SIG-M5 treated with dmso at 0.1 percent for 504 hours (cell line): ENCODE measurements at regions not wholly inside any gene's neighbourhood (a gene's known extent, or its start where the extent isn't known, plus 50 kb on each side); places are given as distances from the start of the nearest gene placed in this dataset.

Source experiments
- DNase-seq: peaks from one replicate; lab custom pipeline; 2025; ENCODE audit not compliant: unreplicated experiment; lab: John Stamatoyannopoulos, UW

DNA sequence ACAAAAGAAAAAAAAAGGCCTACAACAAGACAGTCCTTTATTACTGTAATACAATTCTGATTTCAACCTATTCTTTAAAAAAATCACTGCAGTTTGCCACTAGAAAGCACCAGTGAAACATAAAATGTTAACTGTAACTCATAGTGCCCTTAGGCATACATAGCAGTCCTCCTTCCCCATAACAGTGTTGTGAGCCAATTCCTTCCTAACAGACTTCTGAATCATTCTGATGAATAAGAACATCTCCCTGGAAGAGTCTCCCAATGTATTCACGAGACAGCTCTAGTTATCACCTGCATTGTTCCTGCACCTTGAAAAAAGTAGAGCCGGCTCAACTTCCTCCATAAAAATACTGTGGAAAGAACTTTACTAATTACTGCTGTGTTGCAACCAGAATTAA, 213.6 kb upstream of the FSCB start:
- no peak for DNase-seq

DNA sequence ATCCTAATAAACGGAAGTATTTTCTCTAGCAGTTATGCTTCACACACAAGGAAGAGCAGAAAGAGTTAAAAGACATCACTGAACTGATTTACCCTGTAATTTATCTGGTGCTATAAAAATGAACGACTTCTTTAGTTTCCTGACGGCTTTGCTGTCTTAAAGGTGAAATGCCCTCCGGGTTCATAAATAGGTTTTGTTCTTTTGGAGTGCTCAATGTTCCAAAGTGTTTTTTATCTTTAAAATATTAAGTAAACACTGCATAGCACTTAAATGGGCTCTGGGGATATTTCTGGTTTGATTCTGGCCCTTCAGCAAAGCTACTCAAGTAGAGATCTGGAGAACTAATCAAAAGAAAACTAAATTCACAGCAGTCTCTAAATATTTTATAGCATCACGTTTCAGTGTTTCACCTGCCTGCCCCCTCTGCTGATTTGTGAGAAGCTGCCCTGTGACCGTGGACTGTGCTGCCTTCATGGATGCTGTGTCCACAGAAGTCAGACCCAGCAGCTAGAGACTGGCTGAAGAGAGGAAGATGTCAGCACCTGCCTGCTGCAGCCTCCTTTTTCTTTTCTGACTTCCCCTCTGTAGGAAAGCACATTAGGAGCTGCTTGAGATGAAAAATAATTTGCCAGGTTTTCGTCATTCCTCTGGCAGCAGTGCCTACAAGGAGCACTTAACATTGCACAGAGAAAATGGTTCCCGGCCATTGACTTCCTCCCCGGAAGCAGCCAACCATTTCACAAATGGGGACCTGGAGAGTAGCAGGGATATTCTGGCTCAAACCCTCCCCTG, 205.1 kb upstream of the FSCB start:
- no peak for DNase-seq

DNA sequence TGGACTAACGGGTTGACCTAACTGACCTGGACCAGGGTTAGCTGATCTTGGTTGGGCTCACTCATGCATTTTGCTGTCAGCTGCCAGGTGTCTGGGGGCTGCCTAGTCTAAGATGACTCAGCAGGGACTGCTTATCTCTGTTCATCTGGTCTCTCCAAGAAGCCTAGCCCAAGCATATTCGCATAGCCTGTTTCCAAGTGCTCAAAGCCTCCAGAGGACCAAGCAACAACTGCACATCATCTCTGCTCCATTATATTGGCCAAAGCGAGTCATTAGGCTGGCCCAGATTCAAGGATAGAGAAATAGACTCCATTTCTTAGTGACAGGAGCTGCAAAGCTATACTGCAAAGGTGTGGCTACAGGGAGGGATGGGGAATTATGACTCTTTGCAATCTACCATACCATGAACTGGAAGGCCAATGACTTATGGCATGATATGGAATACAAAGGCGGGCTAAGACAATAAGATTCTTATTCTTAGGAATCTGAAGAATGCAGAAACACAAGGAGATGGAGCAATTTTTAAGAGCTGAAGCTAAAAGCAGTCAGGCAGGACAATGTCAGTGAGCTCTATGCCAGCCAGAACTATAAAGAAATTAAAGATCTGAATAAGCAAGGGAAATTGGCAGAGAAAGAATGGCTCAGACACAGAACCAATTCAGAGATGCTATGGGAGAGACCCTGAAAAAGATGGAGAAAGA, 194.6 kb upstream of the FSCB start:
- DNase-seq, result no peak

DNA sequence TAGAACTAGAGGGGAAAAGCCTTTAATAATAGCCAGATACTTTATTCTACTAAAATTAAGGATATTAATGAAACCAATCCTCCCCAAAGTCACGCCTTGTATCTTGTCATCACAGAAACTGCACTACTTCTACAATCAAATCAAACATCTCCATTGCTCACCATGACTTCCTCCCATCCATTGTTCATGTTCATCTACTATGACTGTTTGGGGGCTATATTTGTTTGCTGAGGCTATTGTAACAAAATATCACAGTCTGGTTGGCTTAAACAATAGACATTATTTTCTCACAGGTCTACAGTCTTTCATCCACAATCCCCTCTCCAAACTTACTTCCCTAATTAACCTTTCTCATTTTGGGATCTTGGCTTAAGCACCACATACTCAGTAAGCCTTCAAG, 193.6 kb upstream of the FSCB start:
- DNase-seq, result no peak

DNA sequence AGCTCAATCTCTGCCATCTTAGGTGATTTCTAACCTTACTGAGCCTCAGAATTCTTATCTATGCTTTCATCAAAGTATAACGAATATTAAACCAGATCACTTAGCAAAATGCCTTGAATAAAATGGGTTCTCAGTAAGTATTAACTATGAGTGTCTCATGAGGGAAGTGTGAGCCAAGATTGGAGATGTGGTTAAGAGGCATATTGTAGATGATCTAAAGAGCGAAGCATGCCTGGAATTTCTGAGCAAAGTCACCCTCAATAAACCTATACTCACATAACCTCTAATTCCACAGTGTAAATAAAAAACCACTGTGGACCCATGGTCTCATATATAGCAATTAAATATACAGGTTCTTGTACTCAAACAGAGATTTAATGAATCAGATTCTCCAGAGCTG, 193.1 kb upstream of the FSCB start:
- DNase-seq, result peak; percentile 4

DNA sequence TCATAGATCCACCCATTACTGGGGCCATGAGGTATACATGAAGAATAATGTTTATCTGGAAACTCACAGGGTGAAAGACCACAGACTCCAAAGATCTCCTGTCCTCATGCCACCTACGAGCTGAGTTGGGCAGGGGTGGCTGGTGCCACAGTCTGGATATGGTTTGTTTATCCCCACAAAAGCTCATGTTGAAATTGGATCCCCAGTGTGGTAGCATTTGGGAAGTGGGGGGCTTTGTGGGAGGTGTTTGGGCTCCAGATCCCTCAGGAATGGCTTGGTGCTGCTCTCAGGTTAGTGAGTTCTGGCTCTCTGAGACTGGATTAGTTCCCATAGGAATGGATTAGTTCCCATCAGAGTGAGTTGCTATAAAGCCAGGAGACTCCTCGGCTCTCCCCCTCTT, 192.3 kb upstream of the FSCB start:
- no peak for DNase-seq

DNA sequence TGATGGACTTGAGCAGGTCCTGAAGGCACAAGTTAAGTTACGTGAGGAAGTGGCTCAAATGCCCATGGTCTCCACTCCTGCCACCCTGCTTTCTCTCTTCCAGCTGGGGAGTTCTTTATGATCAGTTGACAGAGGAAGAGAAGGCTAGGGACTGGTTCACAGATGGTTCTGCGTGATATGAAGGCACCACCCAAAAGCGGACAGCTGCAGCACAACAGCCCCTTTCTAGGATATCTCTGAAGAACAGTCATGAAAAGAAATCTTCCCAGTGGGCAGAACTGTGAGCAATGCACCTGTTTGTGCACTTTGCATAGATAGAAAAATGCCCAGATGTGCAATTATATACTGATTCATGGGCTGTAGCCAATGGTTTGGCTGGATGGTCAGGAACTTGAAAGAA, 162.4 kb upstream of the FSCB start:
- no peak for DNase-seq

DNA sequence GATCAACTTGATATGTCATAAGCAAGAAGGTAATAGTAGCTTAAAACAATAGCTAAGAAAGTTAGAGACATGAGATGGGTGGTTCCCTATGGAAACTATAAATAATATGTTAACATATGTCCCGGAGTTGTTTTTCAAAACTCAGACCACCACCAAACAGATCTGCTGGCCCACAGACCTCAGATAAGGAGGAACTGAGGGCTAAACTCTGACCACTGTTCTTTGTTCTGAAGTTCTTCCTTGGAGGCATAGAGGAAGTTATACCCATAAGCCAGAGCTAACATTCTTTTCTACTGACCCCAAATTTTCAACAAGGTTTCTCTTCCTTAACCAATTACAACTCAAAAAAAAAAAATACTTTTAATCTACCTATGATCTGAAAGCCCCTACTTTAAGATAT, 156.1 kb upstream of the FSCB start:
- DNase-seq, result no peak

DNA sequence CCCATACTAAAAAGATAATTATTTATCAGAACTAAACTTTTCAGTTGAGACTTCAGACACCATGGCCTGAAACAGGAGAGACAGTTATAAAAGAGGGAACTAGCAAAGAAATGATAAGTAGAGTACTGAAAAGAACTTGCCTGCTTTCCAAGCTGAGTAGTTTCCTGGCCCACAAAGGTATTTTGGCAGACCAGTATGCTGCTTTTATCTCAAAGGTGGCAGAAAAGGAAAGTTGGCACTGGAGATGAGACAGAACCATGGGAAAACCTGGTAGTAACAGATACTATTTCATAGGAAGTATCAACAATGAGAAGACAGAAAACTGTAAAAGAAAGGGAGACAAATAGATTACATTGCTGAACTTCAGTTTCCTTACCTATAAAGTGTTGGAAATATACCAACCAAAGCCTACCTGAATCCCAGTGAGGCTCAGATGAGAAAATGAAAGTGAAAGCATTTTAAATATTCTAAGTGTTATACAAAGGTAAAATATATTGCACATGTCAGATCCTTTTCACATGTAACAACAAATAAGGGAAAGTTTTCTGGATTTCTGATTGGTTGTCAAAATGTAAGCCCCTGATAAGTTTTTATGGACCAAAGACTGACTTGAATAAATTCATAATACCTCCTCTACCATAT, 155.3 kb upstream of the FSCB start:
- no peak for DNase-seq

DNA sequence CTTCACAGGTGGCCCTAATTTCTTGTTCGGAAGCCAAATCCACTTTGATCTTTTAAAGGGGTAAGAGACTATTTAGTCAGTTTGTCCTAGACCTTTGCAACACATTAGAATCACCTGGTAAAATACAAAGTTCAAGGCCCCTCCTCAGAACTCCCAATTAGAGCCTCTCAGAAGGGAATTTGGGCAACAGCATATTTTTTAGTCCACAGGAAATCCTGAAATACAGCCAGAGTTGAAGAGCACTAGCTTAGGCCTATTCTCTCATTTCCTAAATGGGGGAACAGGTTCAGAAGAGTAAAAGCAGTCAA, 151.3 kb upstream of the FSCB start:
- DNase-seq, result no peak

DNA sequence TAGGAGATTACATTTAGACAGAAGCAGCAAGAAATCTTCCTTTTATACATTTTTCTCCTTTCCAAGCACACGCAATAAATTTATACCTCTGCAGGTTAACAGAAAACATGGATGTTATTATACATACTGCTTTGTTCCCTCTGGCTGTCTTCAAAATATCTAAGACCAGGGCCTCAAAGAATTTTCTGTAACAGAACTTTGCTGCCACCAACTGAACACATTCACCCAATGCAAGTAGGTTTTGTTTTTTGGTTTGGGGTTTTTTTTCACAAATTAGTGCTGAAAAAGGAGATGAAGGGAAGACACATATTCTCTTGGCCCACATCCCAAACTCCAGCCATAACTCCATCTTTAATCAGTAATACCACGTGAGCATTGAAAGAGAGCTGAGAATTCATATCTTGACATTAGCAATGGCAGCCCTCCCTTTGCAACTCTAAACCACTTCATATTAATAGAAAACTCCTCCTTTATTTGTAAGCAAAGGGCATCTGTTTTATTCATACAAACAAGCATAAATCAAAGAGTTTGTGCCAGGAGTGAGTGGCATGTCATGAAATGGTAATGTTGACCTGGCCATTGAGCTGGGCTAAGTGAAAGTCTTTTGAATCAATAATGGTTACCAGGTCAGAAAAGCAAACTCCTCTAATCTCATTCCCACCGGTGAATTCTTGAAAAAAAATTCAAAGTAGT, 150.8 kb upstream of the FSCB start:
- DNase-seq, result peak; percentile 28

DNA sequence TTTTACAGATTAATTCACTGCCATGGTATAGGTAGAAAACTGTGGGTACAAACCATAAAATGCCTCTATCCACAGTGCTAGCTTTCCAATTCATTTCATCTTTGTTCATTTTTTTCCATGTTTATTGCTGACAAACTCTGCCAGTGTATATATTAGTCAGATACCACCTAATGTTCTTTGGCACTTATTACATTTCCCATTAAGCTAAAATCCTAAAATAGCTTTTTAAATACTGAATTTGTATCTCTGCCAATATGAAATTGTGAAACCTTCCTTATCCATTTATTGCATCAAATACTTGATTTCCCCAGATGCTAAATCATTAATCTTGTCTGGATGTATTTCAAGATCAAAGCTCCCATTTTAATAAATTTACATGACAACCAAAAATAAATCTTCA, 150.1 kb upstream of the FSCB start:
- no peak for DNase-seq

DNA sequence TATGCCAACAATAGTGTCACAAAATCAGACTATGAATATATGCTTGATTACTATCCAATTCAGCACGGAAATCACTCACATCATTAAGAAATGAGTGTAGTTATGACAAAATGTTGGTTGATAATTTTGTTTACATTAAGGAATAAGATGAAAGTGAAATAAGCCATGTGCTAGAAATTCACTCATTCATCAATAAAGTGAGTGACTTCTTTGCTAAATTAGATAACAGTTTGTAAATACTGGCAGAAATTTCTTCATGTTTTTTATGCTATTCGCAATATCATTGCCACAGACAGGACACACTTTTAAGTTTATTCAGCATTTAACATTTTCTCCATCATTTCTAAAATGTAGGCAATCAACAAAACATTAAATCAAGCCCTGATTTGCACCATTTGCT, 147.5 kb upstream of the FSCB start:
- no peak for DNase-seq

DNA sequence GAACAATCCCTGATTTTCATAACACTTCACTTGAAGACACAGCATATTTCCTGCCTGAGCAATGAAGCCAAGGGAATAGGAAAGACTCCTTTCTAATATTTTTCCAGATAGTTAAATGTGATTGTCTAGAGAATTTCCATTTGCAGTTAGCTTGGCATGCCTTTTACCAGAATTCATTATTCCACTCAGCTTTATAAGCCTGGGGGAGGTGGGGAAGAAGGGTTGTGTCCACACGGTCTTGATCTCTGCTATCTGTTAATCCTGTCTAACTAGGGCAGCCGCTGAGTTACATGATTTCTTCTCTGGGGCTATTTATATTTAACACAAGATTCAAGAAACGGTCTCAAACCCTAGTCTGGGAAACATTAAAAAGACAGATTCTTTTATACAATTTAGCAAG, 146.6 kb upstream of the FSCB start:
- no peak for DNase-seq

DNA sequence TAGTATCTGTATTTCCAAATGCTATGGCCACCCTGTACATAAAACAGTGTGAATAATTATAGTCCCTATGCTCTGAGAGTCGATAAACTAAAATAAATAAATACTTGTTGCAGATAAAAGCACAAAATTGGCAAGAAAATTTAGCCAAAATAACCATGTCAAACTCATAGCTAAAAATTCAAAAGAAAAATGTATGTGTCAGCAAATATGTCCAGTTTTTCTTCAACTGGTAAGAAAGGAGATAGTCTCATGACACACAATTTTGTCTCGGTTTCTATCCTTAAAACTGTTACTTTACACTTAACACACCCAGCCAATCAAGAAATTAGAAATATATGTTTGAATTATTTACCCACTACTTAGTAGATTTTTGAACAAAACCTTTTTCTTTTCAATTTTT, 145.6 kb upstream of the FSCB start:
- DNase-seq, result no peak

DNA sequence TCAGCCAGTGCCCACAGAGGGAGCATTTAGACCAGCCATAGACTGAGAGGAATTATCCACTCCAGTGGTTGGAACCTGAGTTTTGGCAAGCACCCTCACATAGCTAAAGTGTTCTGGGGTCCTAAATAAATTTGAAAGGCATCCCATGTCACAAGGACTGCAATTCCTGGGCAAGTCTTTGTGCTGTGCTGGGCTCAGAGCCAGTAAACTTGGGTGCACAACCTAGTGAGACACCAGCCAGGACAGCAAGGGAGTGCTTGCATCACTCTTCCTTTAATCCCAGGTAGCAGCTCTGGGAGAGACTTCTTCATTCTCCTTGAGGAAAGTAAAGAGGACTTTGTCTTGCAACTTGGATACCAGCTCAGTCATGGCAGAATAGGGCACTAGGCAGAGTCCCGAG, 142.0 kb upstream of the FSCB start:
- no peak for DNase-seq

DNA sequence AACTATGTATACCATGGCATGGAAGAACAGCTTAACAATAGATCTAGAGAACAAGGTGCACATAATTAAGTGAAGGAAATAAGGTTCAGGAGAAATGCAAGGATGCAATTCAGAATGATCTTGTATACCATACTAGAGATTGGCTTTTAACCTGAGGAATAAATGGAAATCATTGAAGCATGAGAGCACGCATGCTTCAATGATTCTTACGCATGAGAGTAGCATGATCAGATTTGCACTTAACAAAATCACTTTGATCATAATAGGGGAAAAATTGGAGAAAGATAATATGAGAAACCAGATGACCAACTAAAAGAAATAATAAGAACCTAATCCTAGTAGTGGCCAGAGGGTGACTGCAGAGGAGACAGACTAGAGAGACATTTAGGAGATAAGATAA, 133.3 kb upstream of the FSCB start:
- DNase-seq, result no peak

DNA sequence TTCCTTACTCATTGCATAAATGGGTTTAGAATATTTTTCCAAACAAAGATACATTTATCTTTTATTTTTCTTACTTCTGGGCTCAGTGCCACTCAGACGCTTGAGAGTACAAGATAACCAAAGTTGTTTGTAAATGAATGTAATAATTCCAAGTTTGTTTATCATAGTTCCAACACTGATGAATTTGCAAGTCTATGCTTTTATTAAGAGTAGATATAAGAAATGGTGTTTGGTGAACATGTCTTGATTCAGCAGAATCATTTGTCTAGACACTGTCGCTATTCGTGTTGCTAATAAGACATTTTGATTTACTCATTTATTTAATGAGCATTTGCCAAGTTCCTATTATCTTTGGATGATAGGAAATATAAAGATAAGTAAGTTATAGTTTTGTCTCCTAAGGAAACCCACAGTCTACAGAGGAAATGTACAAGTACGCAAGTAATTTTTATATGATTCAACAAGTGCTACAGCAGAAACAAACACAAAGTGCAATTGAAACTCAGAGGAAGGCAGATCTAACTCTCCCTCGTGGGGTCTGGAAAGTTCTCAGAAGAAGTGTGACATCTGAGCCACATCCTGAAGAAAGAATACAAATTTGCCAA, 132.8 kb upstream of the FSCB start:
- DNase-seq, result no peak

DNA sequence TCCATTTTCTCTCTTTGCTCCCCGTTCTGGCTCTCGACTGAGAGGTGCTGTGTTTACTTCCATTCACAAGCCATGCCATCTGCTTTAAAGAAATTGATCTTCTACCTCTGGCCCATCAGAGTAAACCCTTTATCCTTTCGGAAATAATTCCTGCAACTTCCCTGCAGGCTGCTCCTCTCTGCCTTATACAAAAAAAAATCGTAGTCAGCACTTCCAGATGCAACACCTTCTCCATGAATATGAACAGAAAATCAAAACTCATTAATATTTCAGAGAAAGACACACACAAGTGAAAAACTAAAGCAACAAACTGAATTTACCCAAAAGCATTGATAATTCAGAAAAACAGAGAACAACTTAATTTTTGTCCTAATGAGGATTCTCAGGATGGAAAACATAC, 127.6 kb upstream of the FSCB start:
- no peak for DNase-seq

DNA sequence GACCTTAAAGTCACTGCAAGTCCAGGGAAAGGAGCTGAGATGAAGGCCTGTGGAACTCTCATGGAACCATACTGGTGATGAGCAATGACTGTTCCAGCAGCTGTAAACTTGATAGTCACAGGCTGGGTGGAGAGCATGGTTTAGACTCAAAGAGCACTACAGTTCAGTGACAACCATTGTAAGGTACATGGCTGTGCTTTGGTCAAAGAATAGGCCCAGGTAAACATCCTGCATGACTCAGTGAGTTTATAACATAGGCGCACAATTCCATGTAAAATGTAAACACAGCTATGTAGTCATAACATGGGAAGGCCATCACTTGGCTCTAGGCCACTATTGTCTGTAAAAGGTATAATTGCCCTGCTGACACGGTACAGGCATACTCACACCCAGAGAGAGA, 119.3 kb upstream of the FSCB start:
- no peak for DNase-seq

DNA sequence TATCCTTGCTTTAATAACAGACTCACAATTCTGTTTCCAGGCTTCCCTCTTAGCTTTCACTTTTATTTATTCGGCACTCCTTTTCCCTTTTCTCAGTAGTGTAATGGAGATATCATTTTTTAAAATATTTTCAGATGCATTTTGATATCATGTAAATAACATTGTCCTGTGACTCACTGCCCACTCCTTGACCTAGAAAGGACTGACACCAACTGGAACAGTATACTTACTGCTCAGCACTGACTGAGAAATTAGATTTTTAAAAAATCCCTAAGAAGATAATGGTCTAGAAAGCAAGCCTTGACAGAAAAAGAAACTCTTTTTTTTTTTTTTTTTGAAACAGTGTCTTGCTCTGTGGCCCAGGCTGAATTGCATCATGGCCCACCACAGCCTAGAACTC, 118.0 kb upstream of the FSCB start:
- DNase-seq, result no peak
